ENCODE measurements at regions not wholly inside any gene's neighbourhood (a gene's known extent, or its start where the extent isn't known, plus 50 kb on each side); places are given as distances from the start of the nearest gene placed in this dataset.

DNA sequence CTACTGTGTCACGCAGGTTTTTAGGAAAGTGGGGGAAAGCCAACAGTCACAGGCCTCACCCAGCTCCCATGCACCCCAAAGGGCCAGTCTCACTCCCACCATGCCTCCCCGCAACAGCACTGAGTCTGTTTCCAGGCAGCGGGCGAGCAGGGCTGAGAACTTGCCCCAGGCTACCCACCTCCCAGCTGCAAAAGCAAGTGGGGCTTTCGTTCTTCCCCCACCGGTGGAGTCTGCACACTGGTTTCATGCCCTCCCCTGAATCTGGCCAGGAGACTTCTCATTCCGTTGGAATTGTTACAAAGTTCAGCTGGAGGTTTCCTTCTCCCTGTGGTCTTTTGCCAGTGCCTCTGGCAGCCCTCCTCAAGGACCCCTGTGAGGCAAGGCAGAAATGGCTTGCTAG, 53.6 kb upstream of the KCNJ15 start:
- TF ChIP-seq, protein P1, sequence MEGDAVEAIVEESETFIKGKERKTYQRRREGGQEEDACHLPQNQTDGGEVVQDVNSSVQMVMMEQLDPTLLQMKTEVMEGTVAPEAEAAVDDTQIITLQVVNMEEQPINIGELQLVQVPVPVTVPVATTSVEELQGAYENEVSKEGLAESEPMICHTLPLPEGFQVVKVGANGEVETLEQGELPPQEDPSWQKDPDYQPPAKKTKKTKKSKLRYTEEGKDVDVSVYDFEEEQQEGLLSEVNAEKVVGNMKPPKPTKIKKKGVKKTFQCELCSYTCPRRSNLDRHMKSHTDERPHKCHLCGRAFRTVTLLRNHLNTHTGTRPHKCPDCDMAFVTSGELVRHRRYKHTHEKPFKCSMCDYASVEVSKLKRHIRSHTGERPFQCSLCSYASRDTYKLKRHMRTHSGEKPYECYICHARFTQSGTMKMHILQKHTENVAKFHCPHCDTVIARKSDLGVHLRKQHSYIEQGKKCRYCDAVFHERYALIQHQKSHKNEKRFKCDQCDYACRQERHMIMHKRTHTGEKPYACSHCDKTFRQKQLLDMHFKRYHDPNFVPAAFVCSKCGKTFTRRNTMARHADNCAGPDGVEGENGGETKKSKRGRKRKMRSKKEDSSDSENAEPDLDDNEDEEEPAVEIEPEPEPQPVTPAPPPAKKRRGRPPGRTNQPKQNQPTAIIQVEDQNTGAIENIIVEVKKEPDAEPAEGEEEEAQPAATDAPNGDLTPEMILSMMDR (conservative IDR thresholded peaks at IDR 0.05; ENCODE audit: low read depth, low read length) = no peak
- no peak for TF ChIP-seq EZH2 (IDR thresholded peaks at IDR 0.05; ENCODE audit: borderline replicate concordance, low read depth, low read length, poor library complexity, severe bottlenecking)

Data from A673 (cell line).